ENCODE measurements at regions not wholly inside any gene's neighbourhood (a gene's known extent, or its start where the extent isn't known, plus 50 kb on each side); places are given as distances from the start of the nearest gene placed in this dataset.

DNA sequence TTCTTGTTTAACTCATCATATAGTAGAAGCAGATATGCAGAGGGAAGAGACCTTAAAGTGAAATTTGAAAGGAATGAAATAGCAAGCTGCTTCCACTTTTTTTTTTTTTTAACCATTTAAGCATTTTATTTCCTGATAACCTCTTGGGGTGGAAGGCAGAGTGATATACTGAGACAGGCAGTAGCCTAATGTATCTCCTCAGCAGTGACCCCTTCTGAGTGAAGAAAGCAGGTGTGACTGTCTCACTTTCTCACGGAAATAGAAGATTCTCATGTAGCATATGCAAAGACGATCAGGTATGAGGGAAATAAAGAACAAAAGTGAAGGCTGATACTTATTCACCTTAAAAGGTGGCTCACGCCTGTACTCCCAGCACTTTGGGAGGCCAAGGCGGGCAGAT, 187.1 kb upstream of the STXBP5 start:
- Histone ChIP-seq H3K27ac (no peak overlapping the region), H3K36me3 (no peaks in the 10 kb centered on the region), H3K9me3 (no peaks in the 10 kb centered on the region), H3K4me1 (ENCODE audit: insufficient read depth) (no peaks in the 10 kb centered on the region), H3K27me3 (no peaks in the 10 kb centered on the region), H3K4me3 (no peak overlapping the region)
- no peak for DNase-seq
- WGBS, 3 donors = 90 to 92% (median 91%) methylated on average over 4 of the region's 4 CpGs
- intact Hi-C loops (cut with DNase I) = no loop called here
- TF ChIP-seq, protein P1, sequence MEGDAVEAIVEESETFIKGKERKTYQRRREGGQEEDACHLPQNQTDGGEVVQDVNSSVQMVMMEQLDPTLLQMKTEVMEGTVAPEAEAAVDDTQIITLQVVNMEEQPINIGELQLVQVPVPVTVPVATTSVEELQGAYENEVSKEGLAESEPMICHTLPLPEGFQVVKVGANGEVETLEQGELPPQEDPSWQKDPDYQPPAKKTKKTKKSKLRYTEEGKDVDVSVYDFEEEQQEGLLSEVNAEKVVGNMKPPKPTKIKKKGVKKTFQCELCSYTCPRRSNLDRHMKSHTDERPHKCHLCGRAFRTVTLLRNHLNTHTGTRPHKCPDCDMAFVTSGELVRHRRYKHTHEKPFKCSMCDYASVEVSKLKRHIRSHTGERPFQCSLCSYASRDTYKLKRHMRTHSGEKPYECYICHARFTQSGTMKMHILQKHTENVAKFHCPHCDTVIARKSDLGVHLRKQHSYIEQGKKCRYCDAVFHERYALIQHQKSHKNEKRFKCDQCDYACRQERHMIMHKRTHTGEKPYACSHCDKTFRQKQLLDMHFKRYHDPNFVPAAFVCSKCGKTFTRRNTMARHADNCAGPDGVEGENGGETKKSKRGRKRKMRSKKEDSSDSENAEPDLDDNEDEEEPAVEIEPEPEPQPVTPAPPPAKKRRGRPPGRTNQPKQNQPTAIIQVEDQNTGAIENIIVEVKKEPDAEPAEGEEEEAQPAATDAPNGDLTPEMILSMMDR (IDR thresholded peaks at IDR 0.05) = no peak
- TF ChIP-seq EP300 (IDR thresholded peaks at IDR 0.05) = no peak
- no peak for TF ChIP-seq POLR2A (IDR thresholded peaks at IDR 0.05)

DNA sequence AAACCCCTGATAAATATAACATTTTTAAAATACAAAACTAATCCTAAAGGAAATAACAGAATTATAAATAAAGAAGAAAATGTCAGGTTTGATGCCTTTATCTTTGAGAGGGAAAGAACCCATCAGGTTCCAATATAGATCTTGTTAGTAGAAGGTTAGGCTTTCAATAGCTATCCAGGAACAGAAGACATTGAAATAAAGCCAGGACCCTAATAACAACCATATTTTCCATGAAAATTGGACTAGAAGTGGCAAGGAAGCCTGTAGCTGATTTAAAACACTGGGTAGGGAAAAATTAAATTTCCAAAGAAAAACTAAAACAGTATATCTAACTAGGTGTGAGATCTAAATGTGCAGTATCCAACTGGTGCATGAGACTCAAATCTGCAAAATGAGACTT, 185.2 kb upstream of the STXBP5 start:
- TF ChIP-seq POLR2A (IDR thresholded peaks at IDR 0.05) = no peak
- no peaks in the 10 kb centered on the region for H3K4me1 ChIP-seq (ENCODE audit: insufficient read depth)
- DNase-seq = no peak
- intact Hi-C loops (cut with DNase I) = no loop called here
- H3K27me3 ChIP-seq = no peaks in the 10 kb centered on the region
- no peaks in the 10 kb centered on the region for H3K36me3 ChIP-seq
- no peak overlapping the region for H3K27ac ChIP-seq
- H3K9me3 ChIP-seq = no peaks in the 10 kb centered on the region
- H3K4me3 ChIP-seq = no peak overlapping the region

DNA sequence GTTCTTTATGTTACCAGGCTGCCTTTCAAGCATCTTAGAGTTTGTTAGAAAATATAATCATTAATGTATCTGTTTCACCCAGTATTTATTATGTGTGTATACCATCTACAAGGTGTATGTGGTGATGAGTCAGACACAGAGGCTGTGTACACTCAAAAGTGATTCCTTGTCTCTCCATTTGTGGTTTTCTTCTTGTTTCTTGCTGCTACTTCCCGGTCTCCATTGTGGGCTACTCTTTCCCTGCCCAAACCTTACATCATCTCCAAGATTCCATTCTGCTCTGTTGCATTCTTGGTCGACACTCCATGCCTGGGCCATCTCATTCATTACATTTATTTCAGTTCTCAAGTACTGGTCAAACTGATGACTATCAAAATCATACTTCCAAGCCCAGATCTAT, 182.2 kb upstream of the STXBP5 start:
- DNase-seq = no peak
- Histone ChIP-seq H3K4me3 (no peak overlapping the region), H3K9me3 (no peaks in the 10 kb centered on the region), H3K4me1 (ENCODE audit: insufficient read depth) (no peaks in the 10 kb centered on the region), H3K36me3 (no peaks in the 10 kb centered on the region), H3K27me3 (no peaks in the 10 kb centered on the region), H3K27ac (no peak overlapping the region)
- intact Hi-C loops (cut with DNase I) = no loop called here
- TF ChIP-seq, protein P1 (IDR thresholded peaks at IDR 0.05) = no peak
- TF ChIP-seq POLR2A (IDR thresholded peaks at IDR 0.05) (no peak), EP300 (IDR thresholded peaks at IDR 0.05) (no peak)
- 80 to 90% (median 89%) methylated on average over 2 of the region's 2 CpGs for WGBS, 3 donors

DNA sequence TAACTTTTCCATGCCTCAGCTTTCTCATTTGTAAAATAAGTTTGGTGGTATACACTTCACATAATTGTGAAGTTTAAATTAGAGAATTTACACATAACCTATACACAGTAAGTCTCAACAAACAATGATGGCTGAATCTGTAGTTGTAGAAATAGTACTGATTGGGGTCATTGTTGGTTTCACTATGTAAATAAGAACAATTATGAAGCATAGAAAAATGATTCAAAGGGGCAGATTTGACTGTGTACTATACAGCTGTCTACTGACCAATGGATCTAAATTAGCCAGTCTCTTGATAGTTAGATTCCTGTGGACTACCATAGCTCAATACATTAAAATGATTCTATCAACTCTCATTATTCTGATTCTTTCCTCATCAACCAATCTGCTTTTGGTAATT, 181.1 kb upstream of the STXBP5 start:
- H3K9me3 ChIP-seq = no peaks in the 10 kb centered on the region
- DNase-seq = no peak
- H3K36me3 ChIP-seq = no peaks in the 10 kb centered on the region
- intact Hi-C loops (cut with DNase I) = no loop called here
- no peaks in the 10 kb centered on the region for H3K27me3 ChIP-seq
- H3K4me1 ChIP-seq (ENCODE audit: insufficient read depth) = no peaks in the 10 kb centered on the region
- no peak overlapping the region for H3K27ac ChIP-seq
- no peak overlapping the region for H3K4me3 ChIP-seq
- TF ChIP-seq POLR2A (IDR thresholded peaks at IDR 0.05) (no peak), EP300 (IDR thresholded peaks at IDR 0.05) (no peak)
- TF ChIP-seq, protein P1 (IDR thresholded peaks at IDR 0.05) = no peak

DNA sequence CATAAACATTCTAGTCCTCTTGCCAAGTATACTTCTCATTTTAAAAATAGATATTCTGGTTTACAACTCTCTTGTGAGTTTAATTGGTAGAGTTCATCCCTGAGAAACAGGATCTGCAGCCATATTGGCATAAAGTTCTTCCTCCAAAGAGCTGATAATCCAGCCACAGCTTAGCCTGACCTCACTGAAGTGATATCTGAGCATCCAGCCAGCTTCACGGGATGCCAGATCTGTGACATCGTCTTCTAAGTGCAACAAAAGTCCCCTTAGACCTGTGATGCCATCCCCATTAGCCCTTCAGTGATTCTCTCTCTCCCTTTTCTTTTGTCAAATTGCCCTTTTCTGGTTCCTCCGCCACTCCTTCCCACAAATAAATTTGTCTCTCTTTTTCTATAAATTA, 180.6 kb upstream of the STXBP5 start:
- H3K4me1 ChIP-seq (ENCODE audit: insufficient read depth) = no peaks in the 10 kb centered on the region
- TF ChIP-seq EP300 (IDR thresholded peaks at IDR 0.05) = no peak
- no peak for TF ChIP-seq POLR2A (IDR thresholded peaks at IDR 0.05)
- TF ChIP-seq, protein P1 (IDR thresholded peaks at IDR 0.05) = no peak
- H3K9me3 ChIP-seq = no peaks in the 10 kb centered on the region
- H3K27me3 ChIP-seq = no peaks in the 10 kb centered on the region
- H3K27ac ChIP-seq = no peak overlapping the region
- no peaks in the 10 kb centered on the region for H3K36me3 ChIP-seq
- no peak for DNase-seq
- no peak overlapping the region for H3K4me3 ChIP-seq
- WGBS, 3 donors = 64 to 70% (median 67%) methylated on average over 3 of the region's 3 CpGs
- intact Hi-C loops (cut with DNase I) = no loop called here

Data from ovary (tissue), 7 donors.